Mucosa of descending colon (tissue), 3 donors: ENCODE measurements at regions not wholly inside any gene's neighbourhood (a gene's known extent, or its start where the extent isn't known, plus 50 kb on each side); places are given as distances from the start of the nearest gene placed in this dataset.

Experiments used
- ATAC-seq: fragments of 200-7000 bp; cut with Tn5 transposase; one replicate; pipeline ENCODE4 v1.9.1; 2020; ENCODE audit warnings: mild to moderate bottlenecking, moderate library complexity
- DNase-seq, 3 donors: peaks; one replicate each; pipeline ENCODE4 v3.0.0-alpha.2; 2020
- H3K36me3 ChIP-seq: fragments of 200-600 bp; one replicate; pipeline ENCODE4 v1.8.0; 2021; ENCODE audit warnings: low read depth, mild to moderate bottlenecking
- H3K4me1 ChIP-seq: fragments of 200-600 bp; one replicate; pipeline ENCODE4 v1.8.0; 2021; ENCODE audit warnings: low read depth, mild to moderate bottlenecking
- H3K4me3 ChIP-seq: fragments of 200-600 bp; one replicate; pipeline ENCODE4 v1.8.0; 2021; ENCODE audit warnings: mild to moderate bottlenecking
- H3K9me3 ChIP-seq: fragments of 200-600 bp; one replicate; pipeline ENCODE4 v1.8.0; 2021; ENCODE audit warnings: mild to moderate bottlenecking
- CTCF ChIP-seq: fragments of 200-600 bp; IDR thresholded peaks from one replicate; pipeline ENCODE4 v1.8.0; 2022; ENCODE audit warnings: antibody characterized with exemption, mild to moderate bottlenecking
- intact Hi-C, 2 donors: fragments of 100-400 bp; cut with DNase I in 1 of 2; cut with micrococcal nuclease in 1 of 2; formaldehyde crosslinking; loops; one replicate each; pipeline versions ENCODE4 v1.11.0 to v1.11.1; 2022; cut with DNase I, micrococcal nuclease
- donor health status: DM: no; HTN: no; CAD: no; lungs with moderate emphysema.
- donor health status: DM: no; HTN: no; CAD: no.
- donor health status: DM: no; HTN: yes; CAD: no.

GRCh38 chr2:105626966-105627340 lies 117.8 kb upstream of the NCK2 start:
- ATAC-seq (no peak), DNase-seq (no peak)
- H3K36me3 ChIP-seq: no peaks in the 10 kb centered on the region
- intact Hi-C loops: no loop called here
- no peak for TF ChIP-seq CTCF
- no peaks in the 10 kb centered on the region for H3K9me3 ChIP-seq
- no peaks in the 10 kb centered on the region for H3K4me1 ChIP-seq
- no peak overlapping the region for H3K4me3 ChIP-seq

- Histone ChIP-seq H3K4me1 (no peaks in the 10 kb centered on the region), H3K4me3 (no peak overlapping the region), H3K36me3 (no peaks in the 10 kb centered on the region), H3K9me3 (no peaks in the 10 kb centered on the region)
- no peak for DNase-seq
- ATAC-seq: no peak
- TF ChIP-seq CTCF: no peak
- intact Hi-C loops: no loop called here
These were observed 118.3 kb upstream of the NCK2 start for GRCh38 chr2:105626212-105626965.

GRCh38 chr2:105625632-105626031 lies 119.1 kb upstream of the NCK2 start:
- H3K4me1 ChIP-seq: no peaks in the 10 kb centered on the region
- ATAC-seq: peak; percentile 23
- TF ChIP-seq CTCF: no peak
- no peak overlapping the region for H3K4me3 ChIP-seq
- no peak for DNase-seq
- intact Hi-C loops: no loop called here
- H3K36me3 ChIP-seq: no peaks in the 10 kb centered on the region
- H3K9me3 ChIP-seq: no peaks in the 10 kb centered on the region

GRCh38 chr2:105621038-105621437 lies 123.7 kb upstream of the NCK2 start:
- no peak for DNase-seq
- Histone ChIP-seq H3K4me1 (no peaks in the 10 kb centered on the region), H3K36me3 (no peaks in the 10 kb centered on the region), H3K9me3 (no peaks in the 10 kb centered on the region), H3K4me3 (no peak overlapping the region)
- intact Hi-C loops: no loop called here
- ATAC-seq: no peak
- TF ChIP-seq CTCF: no peak

GRCh38 chr2:105618351-105618659 lies 126.4 kb upstream of the NCK2 start:
- ATAC-seq (no peak), DNase-seq (no peak)
- Histone ChIP-seq H3K9me3 (no peaks in the 10 kb centered on the region), H3K4me1 (no peaks in the 10 kb centered on the region), H3K4me3 (no peak overlapping the region), H3K36me3 (no peaks in the 10 kb centered on the region)
- intact Hi-C loops: no loop called here
- no peak for TF ChIP-seq CTCF
